ENCODE measurements at regions not wholly inside any gene's neighbourhood (a gene's known extent, or its start where the extent isn't known, plus 50 kb on each side); places are given as distances from the start of the nearest gene placed in this dataset.

GRCh38 chr14:105848570-105848969, 322.2 kb downstream of the TMEM121 start:
- TF ChIP-seq CTCF (IDR thresholded peaks at IDR 0.05; ENCODE audit: low read depth, low read length), result no peak
- TF ChIP-seq MAX (IDR thresholded peaks at IDR 0.05; ENCODE audit: low read depth, low read length), result no peak

Data from NB4 (cell line).